Bronchial epithelial cell (primary cell): ENCODE measurements at regions not wholly inside any gene's neighbourhood (a gene's known extent, or its start where the extent isn't known, plus 50 kb on each side); places are given as distances from the start of the nearest gene placed in this dataset.

Source experiments
- DNase-seq: peaks from one replicate; pipeline ENCODE4 v3.0.0-alpha.2; 2010; ENCODE audit warnings: low read depth
- FAIRE-seq: peaks from 2 replicates; lab custom pipeline; 2011; peaks lifted over from hg19 to GRCh38; lab: Jason Lieb, UNC
- H3K27me3 ChIP-seq: 2 replicates; pipeline ENCODE4 v1.5.1; 2011; ENCODE audit warnings: low read length; ENCODE audit not compliant: control insufficient read depth, insufficient read depth
- H3K36me3 ChIP-seq: 2 replicates; pipeline ENCODE4 v1.5.1; 2011; ENCODE audit warnings: low read length; ENCODE audit not compliant: control insufficient read depth, insufficient read depth
- H3K4me3 ChIP-seq: 2 replicates; pipeline ENCODE4 v1.5.1; 2011; ENCODE audit warnings: mild to moderate bottlenecking, low read depth, low read length, control low read depth
- TF ChIP-seq, protein P1 (sequence below): IDR thresholded peaks from 2 replicates; pipeline ENCODE4 v1.5.1; 2011; ENCODE audit warnings: mild to moderate bottlenecking, moderate library complexity, low read length, control low read depth, inconsistent platforms; ENCODE audit not compliant: insufficient read depth, severe bottlenecking

GRCh38 chr5:4862500-4862899 lies 277.6 kb upstream of the ADAMTS16 start:
- peak; percentile 54 for DNase-seq
- TF ChIP-seq, protein P1, sequence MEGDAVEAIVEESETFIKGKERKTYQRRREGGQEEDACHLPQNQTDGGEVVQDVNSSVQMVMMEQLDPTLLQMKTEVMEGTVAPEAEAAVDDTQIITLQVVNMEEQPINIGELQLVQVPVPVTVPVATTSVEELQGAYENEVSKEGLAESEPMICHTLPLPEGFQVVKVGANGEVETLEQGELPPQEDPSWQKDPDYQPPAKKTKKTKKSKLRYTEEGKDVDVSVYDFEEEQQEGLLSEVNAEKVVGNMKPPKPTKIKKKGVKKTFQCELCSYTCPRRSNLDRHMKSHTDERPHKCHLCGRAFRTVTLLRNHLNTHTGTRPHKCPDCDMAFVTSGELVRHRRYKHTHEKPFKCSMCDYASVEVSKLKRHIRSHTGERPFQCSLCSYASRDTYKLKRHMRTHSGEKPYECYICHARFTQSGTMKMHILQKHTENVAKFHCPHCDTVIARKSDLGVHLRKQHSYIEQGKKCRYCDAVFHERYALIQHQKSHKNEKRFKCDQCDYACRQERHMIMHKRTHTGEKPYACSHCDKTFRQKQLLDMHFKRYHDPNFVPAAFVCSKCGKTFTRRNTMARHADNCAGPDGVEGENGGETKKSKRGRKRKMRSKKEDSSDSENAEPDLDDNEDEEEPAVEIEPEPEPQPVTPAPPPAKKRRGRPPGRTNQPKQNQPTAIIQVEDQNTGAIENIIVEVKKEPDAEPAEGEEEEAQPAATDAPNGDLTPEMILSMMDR: peak; percentile 35
- Histone ChIP-seq H3K36me3 (no peaks in the 10 kb centered on the region), H3K27me3 (no peaks in the 10 kb centered on the region), H3K4me3 (no peak overlapping the region)
- FAIRE-seq: no peak

- TF ChIP-seq, protein P1: no peak
- no peak for FAIRE-seq
- H3K36me3 ChIP-seq: no peaks in the 10 kb centered on the region
Measured at GRCh38 chr5:4866131-4866659, 273.9 kb upstream of the ADAMTS16 start.

DNA sequence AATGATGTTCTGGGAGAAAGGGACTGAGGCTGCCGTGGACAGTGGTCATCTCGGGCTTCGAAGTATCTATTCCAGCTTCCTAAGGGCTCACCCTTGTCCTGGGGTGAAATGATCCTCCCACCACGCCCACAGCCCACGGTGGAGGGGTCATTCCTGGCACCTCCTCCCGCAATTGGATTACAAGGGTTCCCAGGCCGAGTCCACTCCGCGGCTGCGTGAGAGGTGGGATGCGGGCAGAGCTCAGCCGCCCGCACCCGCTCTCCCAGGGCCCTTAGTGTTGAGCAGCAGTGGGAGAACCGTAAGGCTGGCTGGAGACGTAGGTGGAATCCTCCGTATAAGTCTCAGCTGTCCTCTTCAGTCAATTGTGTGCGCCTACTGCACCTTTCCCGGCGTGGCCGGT lies 273.3 kb upstream of the ADAMTS16 start:
- FAIRE-seq: no peak
- no peaks in the 10 kb centered on the region for H3K36me3 ChIP-seq
- no peaks in the 10 kb centered on the region for H3K27me3 ChIP-seq
- no peak for DNase-seq
- H3K4me3 ChIP-seq: no peak overlapping the region
- TF ChIP-seq, protein P1: no peak

More at GRCh38 chr5:4866131-4866659, 273.9 kb upstream of the ADAMTS16 start:
- Histone ChIP-seq H3K27me3 (no peaks in the 10 kb centered on the region), H3K4me3 (no peak overlapping the region)
- DNase-seq: no peak

- Histone ChIP-seq H3K27me3 (no peaks in the 10 kb centered on the region), H3K4me3 (no peak overlapping the region), H3K36me3 (no peaks in the 10 kb centered on the region)
- FAIRE-seq (no peak), DNase-seq (peak; percentile 6)
- TF ChIP-seq, protein P1: peak; percentile 62
Measured at GRCh38 chr5:4868140-4868735, 271.9 kb upstream of the ADAMTS16 start.

DNA sequence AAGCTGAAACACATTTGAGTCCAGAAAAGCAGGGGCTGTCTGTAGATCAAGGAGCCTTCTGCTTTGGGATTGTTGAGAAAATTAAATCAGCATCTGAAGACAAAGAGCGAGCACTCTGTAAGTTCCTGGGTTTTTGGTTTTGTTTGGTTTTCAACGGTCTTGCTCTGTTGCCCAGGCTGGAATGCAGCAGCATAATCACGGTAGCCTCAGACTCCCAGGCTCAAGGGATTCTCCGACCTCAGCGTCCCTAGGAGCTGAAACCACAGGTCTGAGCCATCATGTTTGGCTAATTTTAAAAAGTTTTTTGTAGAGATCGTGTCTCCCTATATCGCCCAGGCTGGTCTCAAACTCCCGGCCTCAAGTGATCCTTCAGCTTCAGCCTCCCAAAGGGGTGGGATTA lies 266.5 kb upstream of the ADAMTS16 start:
- Histone ChIP-seq H3K27me3 (no peaks in the 10 kb centered on the region), H3K4me3 (no peak overlapping the region), H3K36me3 (no peaks in the 10 kb centered on the region)
- FAIRE-seq: no peak
- TF ChIP-seq, protein P1: no peak
- no peak for DNase-seq

- TF ChIP-seq, protein P1: no peak
- Histone ChIP-seq H3K27me3 (no peaks in the 10 kb centered on the region), H3K4me3 (no peak overlapping the region), H3K36me3 (no peaks in the 10 kb centered on the region)
- DNase-seq: no peak
- FAIRE-seq: no peak
Measured at GRCh38 chr5:4874097-4874496, 266.0 kb upstream of the ADAMTS16 start.
